GM23338 (cell line): ENCODE measurements at regions not wholly inside any gene's neighbourhood (a gene's known extent, or its start where the extent isn't known, plus 50 kb on each side); places are given as distances from the start of the nearest gene placed in this dataset.

ENCODE experiments used
- ATAC-seq: fragments of 200-7000 bp; cut with Tn5 transposase; 3 replicates; pipeline ENCODE4 v1.9.1; 2020
- DNase-seq: peaks from one replicate; pipeline ENCODE4 v3.0.0-alpha.2; 2015; ENCODE audit warnings: low spot score
- H2AFZ ChIP-seq: fragments of 200-600 bp; sonication (generic); 2 replicates; pipeline ENCODE4 v1.8.0; 2016; ENCODE audit warnings: antibody characterized with exemption, mild to moderate bottlenecking, moderate library complexity
- H3F3A ChIP-seq: fragments of 200-600 bp; sonication (generic); replicated peaks from 2 replicates; pipeline ENCODE4 v1.8.0; 2017; ENCODE audit warnings: antibody characterized with exemption, mixed run types, low read depth
- H3K27ac ChIP-seq: fragments of 200-600 bp; sonication (generic); 2 replicates; pipeline ENCODE4 v1.6.1; 2016; ENCODE audit warnings: low read depth
- H3K27me3 ChIP-seq: fragments of 200-600 bp; sonication (generic); 2 replicates; pipeline ENCODE4 v1.8.0; 2016; ENCODE audit warnings: mild to moderate bottlenecking, mixed run types, moderate library complexity; ENCODE audit not compliant: insufficient read depth
- H3K36me3 ChIP-seq: fragments of 200-600 bp; sonication (generic); 2 replicates; pipeline ENCODE4 v1.8.0; 2016; ENCODE audit warnings: mild to moderate bottlenecking; ENCODE audit not compliant: insufficient read depth
- H3K4me1 ChIP-seq: fragments of 200-600 bp; sonication (generic); 2 replicates; pipeline ENCODE4 v1.8.0; 2016; ENCODE audit warnings: mild to moderate bottlenecking, moderate library complexity; ENCODE audit not compliant: insufficient read depth
- H3K4me2 ChIP-seq: fragments of 200-600 bp; sonication (generic); 2 replicates; pipeline ENCODE4 v1.7.1; 2017; ENCODE audit warnings: mixed run types
- H3K4me3 ChIP-seq: fragments of 200-600 bp; sonication (generic); 2 replicates; pipeline ENCODE4 v1.6.1; 2016; ENCODE audit warnings: mixed run types
- H3K79me2 ChIP-seq: fragments of 200-600 bp; sonication (generic); replicated peaks from 2 replicates; pipeline ENCODE4 v1.8.0; 2017; ENCODE audit warnings: mild to moderate bottlenecking; ENCODE audit not compliant: insufficient read depth
- H3K9me2 ChIP-seq: fragments of 200-600 bp; sonication (generic); 2 replicates; pipeline ENCODE4 v1.8.0; 2017; ENCODE audit not compliant: insufficient read depth
- H4K20me1 ChIP-seq: fragments of 200-600 bp; sonication (generic); replicated peaks from 2 replicates; pipeline ENCODE4 v1.8.0; 2017; ENCODE audit warnings: mild to moderate bottlenecking; ENCODE audit not compliant: insufficient read depth
- H3K27ac Mint-ChIP-seq: 2 replicates; pipeline ENCODE4 v1.8.0; 2020; ENCODE audit warnings: inconsistent platforms, mild to moderate bottlenecking, moderate library complexity, mixed read lengths
- H3K27me3 Mint-ChIP-seq: 3 replicates; pipeline ENCODE4 v1.8.0; 2022; ENCODE audit warnings: low read depth, mild to moderate bottlenecking, moderate library complexity, mixed read lengths, inconsistent platforms; ENCODE audit not compliant: insufficient read depth, poor library complexity
- H3K36me3 Mint-ChIP-seq: 3 replicates; pipeline ENCODE4 v1.8.0; 2021; ENCODE audit warnings: low read depth, mild to moderate bottlenecking, inconsistent platforms, moderate library complexity, mixed read lengths
- H3K4me1 Mint-ChIP-seq: 3 replicates; pipeline ENCODE4 v1.8.0; 2020; ENCODE audit warnings: mild to moderate bottlenecking, inconsistent platforms, mixed read lengths
- H3K4me3 Mint-ChIP-seq: 3 replicates; pipeline ENCODE4 v1.8.0; 2021; ENCODE audit warnings: moderate library complexity, mild to moderate bottlenecking, inconsistent platforms, mixed read lengths
- H3K9me3 Mint-ChIP-seq: 3 replicates; pipeline ENCODE4 v1.8.0; 2020; ENCODE audit warnings: moderate library complexity, mild to moderate bottlenecking, inconsistent platforms, mixed read lengths
- CREB1 ChIP-seq: fragments of 250-450 bp; sonication (Bioruptor Pico); IDR thresholded peaks from 2 replicates; pipeline ENCODE4 v1.5.0; 2020; ENCODE audit warnings: low read depth, mild to moderate bottlenecking, moderate library complexity
- EZH2 ChIP-seq: fragments of 200-600 bp; sonication (generic); IDR thresholded peaks from one replicate; pipeline ENCODE4 v1.8.0; 2017; ENCODE audit warnings: antibody characterized with exemption, mild to moderate bottlenecking, low read depth; ENCODE audit not compliant: unreplicated experiment
- EZH2phosphoT487 ChIP-seq: fragments of 200-600 bp; sonication (generic); IDR thresholded peaks from one replicate; pipeline ENCODE4 v1.8.1; 2018; ENCODE audit warnings: antibody characterized with exemption; ENCODE audit not compliant: unreplicated experiment
- JUNB ChIP-seq: IDR thresholded peaks from one replicate; pipeline ENCODE4 v1.6.1; 2016; ENCODE audit warnings: antibody characterized with exemption; ENCODE audit not compliant: unreplicated experiment
- NANOG ChIP-seq: IDR thresholded peaks from 2 replicates; pipeline ENCODE4 v1.6.1; 2016; ENCODE audit warnings: antibody characterized with exemption, borderline replicate concordance
- POLR2AphosphoS5 ChIP-seq: IDR thresholded peaks from 2 replicates; pipeline ENCODE4 v1.6.1; 2016; ENCODE audit warnings: antibody characterized with exemption, low read depth
- STAT1 ChIP-seq: IDR thresholded peaks from one replicate; pipeline ENCODE4 v1.6.1; 2016; ENCODE audit warnings: antibody characterized with exemption; ENCODE audit not compliant: unreplicated experiment
- ZNF114 ChIP-seq: fragments of 250-450 bp; sonication (Bioruptor Pico); IDR thresholded peaks from 2 replicates; pipeline ENCODE4 v1.5.0; 2020; ENCODE audit warnings: mild to moderate bottlenecking, moderate library complexity
- ZNF331 ChIP-seq: fragments of 250-450 bp; sonication (Bioruptor Pico); IDR thresholded peaks from 2 replicates; pipeline ENCODE4 v1.5.0; 2020; ENCODE audit warnings: low read depth, mild to moderate bottlenecking, moderate library complexity
- TF ChIP-seq, protein P1 (sequence below), 2 experiments: fragments of 200-600 bp in 1 of 2; sonication (generic) in 1 of 2; conservative IDR thresholded peaks; 2 replicates each; pipeline versions ENCODE4 v1.5.1 to v1.6.1; 2016 to 2017; ENCODE audit warnings: antibody characterized with exemption in 2 of 2, low read depth in 2 of 2, mild to moderate bottlenecking in 2 of 2, moderate library complexity in 1 of 2
- TF ChIP-seq, protein P2 (sequence below): IDR thresholded peaks from 2 replicates; pipeline ENCODE4 v1.6.1; 2016; ENCODE audit warnings: antibody characterized with exemption
- TF ChIP-seq, protein P3 (sequence below): IDR thresholded peaks from one replicate; pipeline ENCODE4 v1.6.1; 2018; ENCODE audit warnings: antibody characterized with exemption; ENCODE audit not compliant: unreplicated experiment
- TF ChIP-seq, protein P4 (sequence below): fragments of 250-450 bp; sonication (Bioruptor Pico); IDR thresholded peaks from 2 replicates; pipeline ENCODE4 v1.5.0; 2020; ENCODE audit warnings: mild to moderate bottlenecking, moderate library complexity

DNA sequence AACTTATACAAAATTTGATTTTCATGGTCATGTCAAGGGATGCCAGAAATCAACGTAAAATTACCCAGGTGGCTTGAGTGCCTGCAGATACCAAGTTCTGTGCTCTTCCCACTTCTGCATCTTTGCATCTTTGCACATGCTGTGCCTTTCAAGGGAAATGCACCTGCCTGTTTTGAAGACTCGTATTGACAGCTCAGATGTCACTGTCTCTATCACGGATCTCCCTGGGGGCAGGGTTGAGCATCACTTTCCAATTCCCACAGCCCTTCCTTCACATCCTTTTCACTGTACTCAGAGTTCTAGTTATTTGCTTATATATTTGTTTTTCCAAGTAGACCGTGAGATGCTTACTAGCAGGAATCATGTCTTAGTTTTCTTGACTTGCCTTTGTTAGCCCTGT is 274.2 kb downstream of the CDH26 start:
- TF ChIP-seq, protein P1, sequence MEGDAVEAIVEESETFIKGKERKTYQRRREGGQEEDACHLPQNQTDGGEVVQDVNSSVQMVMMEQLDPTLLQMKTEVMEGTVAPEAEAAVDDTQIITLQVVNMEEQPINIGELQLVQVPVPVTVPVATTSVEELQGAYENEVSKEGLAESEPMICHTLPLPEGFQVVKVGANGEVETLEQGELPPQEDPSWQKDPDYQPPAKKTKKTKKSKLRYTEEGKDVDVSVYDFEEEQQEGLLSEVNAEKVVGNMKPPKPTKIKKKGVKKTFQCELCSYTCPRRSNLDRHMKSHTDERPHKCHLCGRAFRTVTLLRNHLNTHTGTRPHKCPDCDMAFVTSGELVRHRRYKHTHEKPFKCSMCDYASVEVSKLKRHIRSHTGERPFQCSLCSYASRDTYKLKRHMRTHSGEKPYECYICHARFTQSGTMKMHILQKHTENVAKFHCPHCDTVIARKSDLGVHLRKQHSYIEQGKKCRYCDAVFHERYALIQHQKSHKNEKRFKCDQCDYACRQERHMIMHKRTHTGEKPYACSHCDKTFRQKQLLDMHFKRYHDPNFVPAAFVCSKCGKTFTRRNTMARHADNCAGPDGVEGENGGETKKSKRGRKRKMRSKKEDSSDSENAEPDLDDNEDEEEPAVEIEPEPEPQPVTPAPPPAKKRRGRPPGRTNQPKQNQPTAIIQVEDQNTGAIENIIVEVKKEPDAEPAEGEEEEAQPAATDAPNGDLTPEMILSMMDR (conservative IDR thresholded peaks at IDR 0.05; ENCODE audit: low read depth in 2 of 2) = no peak
- TF ChIP-seq STAT1 (no peak), CREB1 (no peak), NANOG (no peak), EZH2 (no peak), JUNB (no peak), ZNF114 (CRISPR knock-in tag) (no peak), POLR2AphosphoS5 (no peak), EZH2phosphoT487 (no peak), ZNF331 (CRISPR knock-in tag) (no peak)
- TF ChIP-seq, protein P2, sequence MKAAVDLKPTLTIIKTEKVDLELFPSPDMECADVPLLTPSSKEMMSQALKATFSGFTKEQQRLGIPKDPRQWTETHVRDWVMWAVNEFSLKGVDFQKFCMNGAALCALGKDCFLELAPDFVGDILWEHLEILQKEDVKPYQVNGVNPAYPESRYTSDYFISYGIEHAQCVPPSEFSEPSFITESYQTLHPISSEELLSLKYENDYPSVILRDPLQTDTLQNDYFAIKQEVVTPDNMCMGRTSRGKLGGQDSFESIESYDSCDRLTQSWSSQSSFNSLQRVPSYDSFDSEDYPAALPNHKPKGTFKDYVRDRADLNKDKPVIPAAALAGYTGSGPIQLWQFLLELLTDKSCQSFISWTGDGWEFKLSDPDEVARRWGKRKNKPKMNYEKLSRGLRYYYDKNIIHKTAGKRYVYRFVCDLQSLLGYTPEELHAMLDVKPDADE = no peak
- TF ChIP-seq, protein P3, sequence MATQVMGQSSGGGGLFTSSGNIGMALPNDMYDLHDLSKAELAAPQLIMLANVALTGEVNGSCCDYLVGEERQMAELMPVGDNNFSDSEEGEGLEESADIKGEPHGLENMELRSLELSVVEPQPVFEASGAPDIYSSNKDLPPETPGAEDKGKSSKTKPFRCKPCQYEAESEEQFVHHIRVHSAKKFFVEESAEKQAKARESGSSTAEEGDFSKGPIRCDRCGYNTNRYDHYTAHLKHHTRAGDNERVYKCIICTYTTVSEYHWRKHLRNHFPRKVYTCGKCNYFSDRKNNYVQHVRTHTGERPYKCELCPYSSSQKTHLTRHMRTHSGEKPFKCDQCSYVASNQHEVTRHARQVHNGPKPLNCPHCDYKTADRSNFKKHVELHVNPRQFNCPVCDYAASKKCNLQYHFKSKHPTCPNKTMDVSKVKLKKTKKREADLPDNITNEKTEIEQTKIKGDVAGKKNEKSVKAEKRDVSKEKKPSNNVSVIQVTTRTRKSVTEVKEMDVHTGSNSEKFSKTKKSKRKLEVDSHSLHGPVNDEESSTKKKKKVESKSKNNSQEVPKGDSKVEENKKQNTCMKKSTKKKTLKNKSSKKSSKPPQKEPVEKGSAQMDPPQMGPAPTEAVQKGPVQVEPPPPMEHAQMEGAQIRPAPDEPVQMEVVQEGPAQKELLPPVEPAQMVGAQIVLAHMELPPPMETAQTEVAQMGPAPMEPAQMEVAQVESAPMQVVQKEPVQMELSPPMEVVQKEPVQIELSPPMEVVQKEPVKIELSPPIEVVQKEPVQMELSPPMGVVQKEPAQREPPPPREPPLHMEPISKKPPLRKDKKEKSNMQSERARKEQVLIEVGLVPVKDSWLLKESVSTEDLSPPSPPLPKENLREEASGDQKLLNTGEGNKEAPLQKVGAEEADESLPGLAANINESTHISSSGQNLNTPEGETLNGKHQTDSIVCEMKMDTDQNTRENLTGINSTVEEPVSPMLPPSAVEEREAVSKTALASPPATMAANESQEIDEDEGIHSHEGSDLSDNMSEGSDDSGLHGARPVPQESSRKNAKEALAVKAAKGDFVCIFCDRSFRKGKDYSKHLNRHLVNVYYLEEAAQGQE = no peak
- TF ChIP-seq, protein P4, sequence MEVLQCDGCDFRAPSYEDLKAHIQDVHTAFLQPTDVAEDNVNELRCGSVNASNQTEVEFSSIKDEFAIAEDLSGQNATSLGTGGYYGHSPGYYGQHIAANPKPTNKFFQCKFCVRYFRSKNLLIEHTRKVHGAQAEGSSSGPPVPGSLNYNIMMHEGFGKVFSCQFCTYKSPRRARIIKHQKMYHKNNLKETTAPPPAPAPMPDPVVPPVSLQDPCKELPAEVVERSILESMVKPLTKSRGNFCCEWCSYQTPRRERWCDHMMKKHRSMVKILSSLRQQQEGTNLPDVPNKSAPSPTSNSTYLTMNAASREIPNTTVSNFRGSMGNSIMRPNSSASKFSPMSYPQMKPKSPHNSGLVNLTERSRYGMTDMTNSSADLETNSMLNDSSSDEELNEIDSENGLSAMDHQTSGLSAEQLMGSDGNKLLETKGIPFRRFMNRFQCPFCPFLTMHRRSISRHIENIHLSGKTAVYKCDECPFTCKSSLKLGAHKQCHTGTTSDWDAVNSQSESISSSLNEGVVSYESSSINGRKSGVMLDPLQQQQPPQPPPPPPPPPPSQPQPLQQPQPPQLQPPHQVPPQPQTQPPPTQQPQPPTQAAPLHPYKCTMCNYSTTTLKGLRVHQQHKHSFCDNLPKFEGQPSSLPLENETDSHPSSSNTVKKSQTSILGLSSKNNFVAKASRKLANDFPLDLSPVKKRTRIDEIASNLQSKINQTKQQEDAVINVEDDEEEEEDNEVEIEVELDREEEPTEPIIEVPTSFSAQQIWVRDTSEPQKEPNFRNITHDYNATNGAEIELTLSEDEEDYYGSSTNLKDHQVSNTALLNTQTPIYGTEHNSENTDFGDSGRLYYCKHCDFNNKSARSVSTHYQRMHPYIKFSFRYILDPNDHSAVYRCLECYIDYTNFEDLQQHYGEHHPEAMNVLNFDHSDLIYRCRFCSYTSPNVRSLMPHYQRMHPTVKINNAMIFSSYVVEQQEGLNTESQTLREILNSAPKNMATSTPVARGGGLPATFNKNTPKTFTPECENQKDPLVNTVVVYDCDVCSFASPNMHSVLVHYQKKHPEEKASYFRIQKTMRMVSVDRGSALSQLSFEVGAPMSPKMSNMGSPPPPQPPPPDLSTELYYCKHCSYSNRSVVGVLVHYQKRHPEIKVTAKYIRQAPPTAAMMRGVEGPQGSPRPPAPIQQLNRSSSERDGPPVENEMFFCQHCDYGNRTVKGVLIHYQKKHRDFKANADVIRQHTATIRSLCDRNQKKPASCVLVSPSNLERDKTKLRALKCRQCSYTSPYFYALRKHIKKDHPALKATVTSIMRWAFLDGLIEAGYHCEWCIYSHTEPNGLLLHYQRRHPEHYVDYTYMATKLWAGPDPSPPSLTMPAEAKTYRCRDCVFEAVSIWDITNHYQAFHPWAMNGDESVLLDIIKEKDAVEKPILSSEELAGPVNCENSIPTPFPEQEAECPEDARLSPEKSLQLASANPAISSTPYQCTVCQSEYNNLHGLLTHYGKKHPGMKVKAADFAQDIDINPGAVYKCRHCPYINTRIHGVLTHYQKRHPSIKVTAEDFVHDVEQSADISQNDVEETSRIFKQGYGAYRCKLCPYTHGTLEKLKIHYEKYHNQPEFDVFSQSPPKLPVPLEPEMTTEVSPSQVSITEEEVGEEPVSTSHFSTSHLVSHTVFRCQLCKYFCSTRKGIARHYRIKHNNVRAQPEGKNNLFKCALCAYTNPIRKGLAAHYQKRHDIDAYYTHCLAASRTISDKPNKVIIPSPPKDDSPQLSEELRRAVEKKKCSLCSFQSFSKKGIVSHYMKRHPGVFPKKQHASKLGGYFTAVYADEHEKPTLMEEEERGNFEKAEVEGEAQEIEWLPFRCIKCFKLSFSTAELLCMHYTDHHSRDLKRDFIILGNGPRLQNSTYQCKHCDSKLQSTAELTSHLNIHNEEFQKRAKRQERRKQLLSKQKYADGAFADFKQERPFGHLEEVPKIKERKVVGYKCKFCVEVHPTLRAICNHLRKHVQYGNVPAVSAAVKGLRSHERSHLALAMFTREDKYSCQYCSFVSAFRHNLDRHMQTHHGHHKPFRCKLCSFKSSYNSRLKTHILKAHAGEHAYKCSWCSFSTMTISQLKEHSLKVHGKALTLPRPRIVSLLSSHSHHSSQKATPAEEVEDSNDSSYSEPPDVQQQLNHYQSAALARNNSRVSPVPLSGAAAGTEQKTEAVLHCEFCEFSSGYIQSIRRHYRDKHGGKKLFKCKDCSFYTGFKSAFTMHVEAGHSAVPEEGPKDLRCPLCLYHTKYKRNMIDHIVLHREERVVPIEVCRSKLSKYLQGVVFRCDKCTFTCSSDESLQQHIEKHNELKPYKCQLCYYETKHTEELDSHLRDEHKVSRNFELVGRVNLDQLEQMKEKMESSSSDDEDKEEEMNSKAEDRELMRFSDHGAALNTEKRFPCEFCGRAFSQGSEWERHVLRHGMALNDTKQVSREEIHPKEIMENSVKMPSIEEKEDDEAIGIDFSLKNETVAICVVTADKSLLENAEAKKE (CRISPR knock-in tag) = no peak
- no peak for ATAC-seq

More for the DNA sequence above, 274.2 kb downstream of the CDH26 start:
- Histone ChIP-seq H3K27ac (no peak overlapping the region), H4K20me1 (no peaks in the 10 kb centered on the region), H3K4me3 (no peak overlapping the region), H3F3A (no peaks in the 10 kb centered on the region), H2AFZ (no peak overlapping the region), H3K36me3 (no peaks in the 10 kb centered on the region), H3K4me1 (no peaks in the 10 kb centered on the region), H3K9me2 (no peaks in the 10 kb centered on the region; the same call in 1 of the 2 replicates), H3K79me2 (no peaks in the 10 kb centered on the region), H3K27me3 (no peaks in the 10 kb centered on the region), H3K4me2 (no peak overlapping the region)
- H3K27ac Mint-ChIP-seq = no peak overlapping the region
- no peak for DNase-seq
- peaks cover 3% of the 10 kb centered on the region for H3K27me3 Mint-ChIP-seq
- peaks cover 5% of the 10 kb centered on the region; the same call in 2 of the 3 replicates for H3K9me3 Mint-ChIP-seq
- H3K4me3 Mint-ChIP-seq = no peak overlapping the region
- peaks cover 6% of the 10 kb centered on the region; the same call in 2 of the 3 replicates for H3K4me1 Mint-ChIP-seq
- peaks cover 3% of the 10 kb centered on the region; the same call in 1 of the 3 replicates for H3K36me3 Mint-ChIP-seq
